Neuronal stem cell (in vitro differentiated cells): ENCODE measurements at regions not wholly inside any gene's neighbourhood (a gene's known extent, or its start where the extent isn't known, plus 50 kb on each side); places are given as distances from the start of the nearest gene placed in this dataset.

Experiments used
- DNase-seq: peaks from one replicate; pipeline ENCODE4 v3.0.0-alpha.2; 2013; ENCODE audit warnings: low spot score
- H2AFZ ChIP-seq: one replicate; pipeline ENCODE4 v1.6.1; 2013; ENCODE audit warnings: mild to moderate bottlenecking, low read length, inconsistent platforms
- H2AK5ac ChIP-seq: 2 replicates; pipeline ENCODE4 v1.6.1; 2013; ENCODE audit warnings: low read depth, mild to moderate bottlenecking, inconsistent platforms, low read length, moderate library complexity, mixed read lengths
- H2BK120ac ChIP-seq: 2 replicates; pipeline ENCODE4 v1.6.1; 2013; ENCODE audit warnings: low read depth, mild to moderate bottlenecking, inconsistent platforms, low read length, moderate library complexity, mixed read lengths
- H2BK12ac ChIP-seq: one replicate; pipeline ENCODE4 v1.6.1; 2013; ENCODE audit warnings: low read length, inconsistent platforms
- H2BK15ac ChIP-seq: 2 replicates; pipeline ENCODE4 v1.6.1; 2013; ENCODE audit warnings: mild to moderate bottlenecking, low read length, inconsistent platforms, mixed read lengths
- H2BK5ac ChIP-seq: one replicate; pipeline ENCODE4 v1.6.1; 2013; ENCODE audit warnings: inconsistent platforms, mild to moderate bottlenecking, low read length, moderate library complexity
- H3K14ac ChIP-seq: one replicate; pipeline ENCODE4 v1.6.1; 2013; ENCODE audit warnings: low read length, inconsistent platforms
- H3K18ac ChIP-seq: 2 replicates; pipeline ENCODE4 v1.6.1; 2013; ENCODE audit warnings: low read length, inconsistent platforms
- H3K23ac ChIP-seq: 2 replicates; pipeline ENCODE4 v1.6.1; 2013; ENCODE audit warnings: low read depth, mild to moderate bottlenecking, mixed read lengths, low read length, inconsistent platforms; ENCODE audit not compliant: poor library complexity
- H3K27ac ChIP-seq: replicated peaks from 3 replicates; pipeline ENCODE4 v1.5.1; 2013; ENCODE audit warnings: low read length, inconsistent platforms
- H3K27me3 ChIP-seq, 3 experiments: 2 replicates each; pipeline ENCODE4 v1.6.1; 2013; ENCODE audit warnings: low read length in 3 of 3, mild to moderate bottlenecking in 2 of 3, inconsistent platforms in 1 of 3, low read depth in 1 of 3, mixed read lengths in 1 of 3, moderate library complexity in 1 of 3; ENCODE audit not compliant: control insufficient read depth in 3 of 3, insufficient read depth in 3 of 3
- H3K36me3 ChIP-seq, 2 donors: replicated peaks in 1 of 2; 2 replicates each; pipeline ENCODE4 v1.6.1; 2013; ENCODE audit warnings: low read length in 2 of 2; ENCODE audit not compliant: control insufficient read depth in 2 of 2, insufficient read depth in 2 of 2
- H3K4ac ChIP-seq: 2 replicates; pipeline ENCODE4 v1.6.1; 2013; ENCODE audit warnings: inconsistent platforms, mild to moderate bottlenecking, low read length, moderate library complexity
- H3K4me1 ChIP-seq, 2 donors: 1 replicate in 1 of 2; 2 replicates in 1 of 2; pipeline ENCODE4 v1.6.1; 2013; ENCODE audit warnings: low read length in 2 of 2, low read depth in 1 of 2; ENCODE audit not compliant: control insufficient read depth in 2 of 2, insufficient read depth in 1 of 2
- H3K4me2 ChIP-seq: one replicate; pipeline ENCODE4 v1.6.1; 2013; ENCODE audit warnings: mild to moderate bottlenecking, low read length, inconsistent platforms; ENCODE audit not compliant: insufficient read depth, poor library complexity, severe bottlenecking
- H3K4me3 ChIP-seq, 2 donors: 2 replicates each; pipeline ENCODE4 v1.5.1; 2013; ENCODE audit warnings: low read length in 2 of 2, mild to moderate bottlenecking in 2 of 2, inconsistent platforms in 1 of 2, moderate library complexity in 1 of 2
- H3K79me1 ChIP-seq: one replicate; pipeline ENCODE4 v1.6.1; 2013; ENCODE audit warnings: low read depth, mild to moderate bottlenecking, inconsistent platforms, low read length, moderate library complexity
- H3K9ac ChIP-seq: one replicate; pipeline ENCODE4 v1.6.1; 2013; ENCODE audit warnings: mild to moderate bottlenecking, low read depth, low read length, inconsistent platforms; ENCODE audit not compliant: poor library complexity
- H3K9me3 ChIP-seq, 2 donors: replicated peaks in 1 of 2; 2 replicates each; pipeline versions ENCODE3 to v1.6.1; 2013; ENCODE audit warnings: low read length in 2 of 2, mild to moderate bottlenecking in 2 of 2, inconsistent platforms in 1 of 2, low read depth in 1 of 2, mixed read lengths in 1 of 2, moderate library complexity in 1 of 2; ENCODE audit not compliant: control insufficient read depth in 2 of 2, insufficient read depth in 1 of 2
- H4K8ac ChIP-seq: one replicate; pipeline ENCODE4 v1.6.1; 2013; ENCODE audit warnings: low read depth, mild to moderate bottlenecking, inconsistent platforms, low read length, moderate library complexity
- H4K91ac ChIP-seq: one replicate; pipeline ENCODE4 v1.6.1; 2013; ENCODE audit warnings: low read length, low read depth, mild to moderate bottlenecking, inconsistent platforms; ENCODE audit not compliant: poor library complexity
- WGBS, 2 donors: extraction: QIAGEN DNeasy Blood & Tissue Kit; methylation state at CpG; one replicate each; pipeline ENCODE4 v1.1.7; 2013; ENCODE audit warnings: missing lambda C conversion rate in 2 of 2, mixed read lengths in 1 of 2; ENCODE audit not compliant: insufficient read length in 2 of 2, insufficient replicate concordance in 1 of 2; ENCODE audit errors: extremely low coverage in 2 of 2; 5-methylcytosine and 5-hydroxymethylcytosine counted together

- Histone ChIP-seq H3K4me3 (no peak overlapping the region), H4K91ac (no peak overlapping the region), H3K9me3 (peaks cover 0 to 6% of the 10 kb centered on the region in 2 donors), H3K27me3 (no peaks in the 10 kb centered on the region), H3K9ac (no peak overlapping the region), H3K14ac (no peak overlapping the region), H2BK15ac (no peak overlapping the region), H2BK120ac (no peak overlapping the region), H4K8ac (no peak overlapping the region), H3K79me1 (no peaks in the 10 kb centered on the region), H3K4me2 (no peak overlapping the region), H2BK5ac (no peak overlapping the region), H3K18ac (peak overlapping the region; percentile 50), H3K23ac (no peak overlapping the region), H3K4me1 (peaks cover 0 to 5% of the 10 kb centered on the region in 2 donors), H3K27ac (no peak overlapping the region), H2AK5ac (no peak overlapping the region), H3K36me3 (peaks cover 0 to 2% of the 10 kb centered on the region in 2 donors), H2BK12ac (no peak overlapping the region), H3K4ac (no peak overlapping the region), H2AFZ (no peak overlapping the region)
- DNase-seq: no peak
- no CpG with 5 or more reads among the region's 4 CpGs for WGBS, 2 donors
These were observed 323.0 kb upstream of the PODXL start for GRCh38 chr7:131879424-131879823.

- peaks cover 0 to 5% of the 10 kb centered on the region in 2 donors for H3K4me1 ChIP-seq
- H3K9ac ChIP-seq: no peak overlapping the region
- no peak overlapping the region for H3K4me3 ChIP-seq
- no peak overlapping the region for H2BK12ac ChIP-seq
- peaks cover 0 to 6% of the 10 kb centered on the region in 2 donors for H3K9me3 ChIP-seq
- no peak overlapping the region for H4K91ac ChIP-seq
- no peak overlapping the region for H2BK15ac ChIP-seq
- H2BK120ac ChIP-seq: no peak overlapping the region
- no peaks in the 10 kb centered on the region for H3K27me3 ChIP-seq
- H3K23ac ChIP-seq: no peak overlapping the region
- no peak overlapping the region for H2AFZ ChIP-seq
- no peak overlapping the region for H3K18ac ChIP-seq
- H2BK5ac ChIP-seq: no peak overlapping the region
- peaks cover 0 to 2% of the 10 kb centered on the region in 2 donors for H3K36me3 ChIP-seq
- H4K8ac ChIP-seq: no peak overlapping the region
- H3K27ac ChIP-seq: no peak overlapping the region
- no peaks in the 10 kb centered on the region for H3K79me1 ChIP-seq
- WGBS, 2 donors: no CpG with 5 or more reads among the region's 2 CpGs
- H3K4ac ChIP-seq: no peak overlapping the region
- H3K4me2 ChIP-seq: no peak overlapping the region
- H2AK5ac ChIP-seq: no peak overlapping the region
- no peak for DNase-seq
- no peak overlapping the region for H3K14ac ChIP-seq
These were observed 322.3 kb upstream of the PODXL start for GRCh38 chr7:131878777-131879176.

DNA sequence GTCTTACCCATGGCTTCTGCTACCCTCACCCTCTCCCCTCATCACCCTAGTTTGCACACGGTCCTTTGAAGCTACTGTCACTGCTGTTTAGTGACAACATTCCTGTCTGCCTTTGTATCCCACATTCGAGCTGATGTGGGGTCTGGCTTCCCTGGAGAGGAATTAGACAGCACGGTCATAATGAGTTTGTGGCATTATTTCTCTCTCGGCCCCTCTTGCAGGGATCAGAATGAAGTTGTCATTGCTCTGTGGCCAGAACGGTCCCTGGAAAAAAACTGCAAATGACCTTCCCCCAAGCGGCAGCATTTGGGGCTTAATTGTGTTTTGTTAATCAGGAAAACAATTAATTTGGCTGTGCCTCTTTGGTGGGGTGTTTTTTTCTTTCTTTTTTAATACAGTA is 317.2 kb upstream of the PODXL start:
- Histone ChIP-seq H3K4me3 (no peak overlapping the region), H2AK5ac (no peak overlapping the region), H3K14ac (no peak overlapping the region), H3K4me2 (no peak overlapping the region), H3K36me3 (peaks cover 0 to 2% of the 10 kb centered on the region in 2 donors), H3K27ac (no peak overlapping the region), H2BK5ac (no peak overlapping the region), H4K8ac (no peak overlapping the region), H3K23ac (no peak overlapping the region), H4K91ac (no peak overlapping the region), H3K4me1 (peaks cover 0 to 9% of the 10 kb centered on the region in 2 donors), H3K18ac (no peak overlapping the region), H3K9ac (no peak overlapping the region), H2BK12ac (no peak overlapping the region), H2BK15ac (no peak overlapping the region), H3K9me3 (peaks cover 0 to 6% of the 10 kb centered on the region in 2 donors), H3K27me3 (no peaks in the 10 kb centered on the region), H2AFZ (no peak overlapping the region), H3K79me1 (no peaks in the 10 kb centered on the region), H2BK120ac (no peak overlapping the region), H3K4ac (no peak overlapping the region)
- no peak for DNase-seq
- no CpG with 5 or more reads among the region's 6 CpGs for WGBS, 2 donors

GRCh38 chr7:131869986-131870385 is 313.6 kb upstream of the PODXL start:
- Histone ChIP-seq H3K4me2 (no peak overlapping the region), H3K36me3 (no peaks in the 10 kb centered on the region), H3K27ac (no peak overlapping the region), H3K4ac (no peak overlapping the region), H2AK5ac (no peak overlapping the region), H2BK15ac (no peak overlapping the region), H3K18ac (no peak overlapping the region), H4K91ac (no peak overlapping the region), H3K4me1 (peaks cover 0 to 7% of the 10 kb centered on the region in 2 donors), H2BK120ac (no peak overlapping the region), H3K27me3 (no peaks in the 10 kb centered on the region), H3K23ac (no peak overlapping the region), H2AFZ (no peak overlapping the region), H4K8ac (no peak overlapping the region), H3K4me3 (no peak overlapping the region), H3K9ac (no peak overlapping the region), H2BK5ac (peak overlapping the region; percentile 16), H3K79me1 (no peaks in the 10 kb centered on the region), H3K9me3 (no peaks in the 10 kb centered on the region), H2BK12ac (no peak overlapping the region), H3K14ac (no peak overlapping the region)
- no CpG with 5 or more reads among the region's 1 CpG for WGBS, 2 donors
- DNase-seq: no peak
